Thyroid gland (tissue), 4 donors: ENCODE measurements at regions not wholly inside any gene's neighbourhood (a gene's known extent, or its start where the extent isn't known, plus 50 kb on each side); places are given as distances from the start of the nearest gene placed in this dataset.

Source experiments
- CTCF ChIP-seq, 6 experiments: fragments of 200-600 bp in 3 of 6; fragments of 450-650 bp in 3 of 6; sonication (generic) in 3 of 6; IDR thresholded peaks; one replicate each; pipeline ENCODE4 v1.5.1; 2016 to 2019; ENCODE audit warnings: antibody characterized with exemption in 6 of 6, mild to moderate bottlenecking in 2 of 6, inconsistent platforms in 1 of 6, moderate library complexity in 1 of 6
- POLR2A ChIP-seq, 2 donors: fragments of 450-650 bp; IDR thresholded peaks; one replicate each; pipeline ENCODE4 v1.6.1; 2017; ENCODE audit warnings: antibody characterized with exemption in 2 of 2, mild to moderate bottlenecking in 2 of 2, moderate library complexity in 1 of 2

- TF ChIP-seq CTCF (IDR thresholded peaks at IDR 0.05) = no peak
- no peak for TF ChIP-seq POLR2A (IDR thresholded peaks at IDR 0.05)
Measured at GRCh38 chr5:63483338-63483737, 478.9 kb downstream of the HTR1A start.
